ENCODE measurements at regions not wholly inside any gene's neighbourhood (a gene's known extent, or its start where the extent isn't known, plus 50 kb on each side); places are given as distances from the start of the nearest gene placed in this dataset.

DNA sequence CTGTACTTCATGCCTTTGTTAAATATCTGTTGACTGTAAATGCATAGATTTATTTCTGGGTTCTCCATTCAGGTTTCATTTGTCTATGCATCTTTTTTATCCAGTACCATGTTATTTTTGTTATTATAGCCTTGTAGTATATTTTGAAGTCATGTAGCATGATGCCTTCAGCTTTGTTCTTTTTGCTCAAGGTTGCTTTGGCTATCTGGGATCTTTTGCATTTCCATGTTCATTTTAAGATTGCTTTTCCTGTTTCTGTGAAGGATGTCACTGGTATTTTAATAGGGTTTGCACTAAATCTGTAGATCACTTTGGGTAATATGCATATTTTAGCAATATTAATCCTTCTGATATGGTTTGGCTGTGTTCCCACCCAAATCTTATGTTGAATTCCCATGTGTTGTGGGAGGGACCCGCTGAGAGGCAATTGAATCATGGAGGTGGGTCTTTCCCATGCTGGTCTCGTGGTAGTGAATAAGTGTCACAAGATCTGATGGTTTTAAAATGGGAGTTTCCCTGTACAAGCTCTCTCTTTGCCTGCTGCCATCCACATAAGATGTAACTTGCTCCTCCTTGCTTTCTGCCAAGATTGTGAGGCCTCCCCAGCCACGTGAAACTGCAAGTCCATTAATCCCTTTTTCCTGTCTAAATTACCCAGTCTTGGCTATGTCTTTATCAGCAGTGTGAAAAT lies 302.8 kb upstream of the SEMA3C start:
- Histone ChIP-seq H3K9me3 (peaks cover 0 to 14% (median 0%) of the 10 kb centered on the region in 11 donors), H3K4me1 (no peaks in the 10 kb centered on the region), H3K27ac (no peak overlapping the region), H3K4me3 (no peak overlapping the region), H3K36me3 (no peaks in the 10 kb centered on the region), H3K27me3 (no peaks in the 10 kb centered on the region)
- TF ChIP-seq, protein P1, sequence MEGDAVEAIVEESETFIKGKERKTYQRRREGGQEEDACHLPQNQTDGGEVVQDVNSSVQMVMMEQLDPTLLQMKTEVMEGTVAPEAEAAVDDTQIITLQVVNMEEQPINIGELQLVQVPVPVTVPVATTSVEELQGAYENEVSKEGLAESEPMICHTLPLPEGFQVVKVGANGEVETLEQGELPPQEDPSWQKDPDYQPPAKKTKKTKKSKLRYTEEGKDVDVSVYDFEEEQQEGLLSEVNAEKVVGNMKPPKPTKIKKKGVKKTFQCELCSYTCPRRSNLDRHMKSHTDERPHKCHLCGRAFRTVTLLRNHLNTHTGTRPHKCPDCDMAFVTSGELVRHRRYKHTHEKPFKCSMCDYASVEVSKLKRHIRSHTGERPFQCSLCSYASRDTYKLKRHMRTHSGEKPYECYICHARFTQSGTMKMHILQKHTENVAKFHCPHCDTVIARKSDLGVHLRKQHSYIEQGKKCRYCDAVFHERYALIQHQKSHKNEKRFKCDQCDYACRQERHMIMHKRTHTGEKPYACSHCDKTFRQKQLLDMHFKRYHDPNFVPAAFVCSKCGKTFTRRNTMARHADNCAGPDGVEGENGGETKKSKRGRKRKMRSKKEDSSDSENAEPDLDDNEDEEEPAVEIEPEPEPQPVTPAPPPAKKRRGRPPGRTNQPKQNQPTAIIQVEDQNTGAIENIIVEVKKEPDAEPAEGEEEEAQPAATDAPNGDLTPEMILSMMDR (IDR thresholded peaks at IDR 0.05) = no peak
- DNase-seq (no peak), ATAC-seq (no peak)
- 72 to 78% methylated on average over 3 of the region's 3 CpGs for WGBS, 2 donors
- intact Hi-C loops (cut with DNase I) = no loop called here

DNA sequence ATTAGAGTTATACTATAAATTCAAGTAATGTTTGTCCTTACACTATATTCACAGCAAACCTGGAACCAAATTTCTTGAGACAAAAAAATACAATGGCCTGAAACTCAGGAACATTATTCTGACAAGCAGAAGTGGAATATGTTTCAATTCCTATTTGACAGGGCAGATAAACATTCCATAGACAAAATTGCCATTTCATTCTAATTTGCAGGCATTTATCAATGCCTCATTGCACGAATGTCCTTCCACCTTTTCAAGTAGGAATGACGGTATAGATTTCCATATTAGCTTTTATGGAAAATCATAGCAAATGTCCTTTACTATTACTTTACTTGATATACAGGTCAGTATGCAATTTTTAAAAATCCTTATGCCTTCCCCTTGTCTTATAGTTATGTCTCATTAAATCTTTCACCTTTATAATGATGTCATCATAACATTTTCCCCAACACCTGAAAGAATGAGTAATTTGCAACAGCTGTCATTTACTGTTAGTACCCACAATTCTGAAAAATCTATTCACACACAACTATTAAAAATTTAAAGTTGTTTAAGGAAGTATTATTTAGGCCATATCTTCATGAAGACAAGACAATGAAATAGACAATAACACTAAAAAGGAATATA lies 299.7 kb upstream of the SEMA3C start:
- no peak overlapping the region for H3K4me3 ChIP-seq
- intact Hi-C loops (cut with DNase I) = no loop called here
- DNase-seq = no peak
- ATAC-seq = no peak
- H3K9me3 ChIP-seq = peaks cover 0 to 4% (median 0%) of the 10 kb centered on the region in 11 donors
- H3K27me3 ChIP-seq = no peaks in the 10 kb centered on the region
- no peaks in the 10 kb centered on the region for H3K36me3 ChIP-seq
- WGBS, 2 donors = 83 to 87% methylated on average over 2 of the region's 2 CpGs
- TF ChIP-seq, protein P1 (IDR thresholded peaks at IDR 0.05) = no peak
- H3K4me1 ChIP-seq = no peaks in the 10 kb centered on the region
- no peak overlapping the region for H3K27ac ChIP-seq

DNA sequence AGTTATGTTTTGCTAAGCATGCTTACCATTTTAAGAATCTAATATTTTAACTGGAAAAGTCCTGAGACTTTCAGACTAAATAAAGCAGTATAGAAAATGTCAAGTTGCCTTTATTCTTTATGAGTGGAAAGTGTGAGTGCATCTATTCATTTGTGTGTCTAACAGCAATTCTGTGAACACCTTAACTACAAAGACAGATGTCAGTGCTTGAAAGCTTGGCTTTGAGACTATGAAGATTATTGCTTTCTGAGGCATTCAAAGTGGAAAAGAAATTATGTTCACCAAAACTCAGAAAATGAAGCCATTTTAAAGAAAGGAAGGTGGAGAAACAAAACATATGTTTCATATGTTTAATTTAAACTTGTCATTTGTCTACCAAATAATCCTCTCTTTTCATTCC lies 294.5 kb upstream of the SEMA3C start:
- H3K27ac ChIP-seq = no peak overlapping the region
- H3K36me3 ChIP-seq = no peaks in the 10 kb centered on the region
- TF ChIP-seq, protein P1 (IDR thresholded peaks at IDR 0.05) = no peak
- H3K4me3 ChIP-seq = no peak overlapping the region
- H3K27me3 ChIP-seq = no peaks in the 10 kb centered on the region
- DNase-seq = no peak
- H3K9me3 ChIP-seq = no peaks in the 10 kb centered on the region
- peaks cover 0 to 8% (median 0%) of the 10 kb centered on the region in 9 donors for H3K4me1 ChIP-seq
- no peak for ATAC-seq
- intact Hi-C loops (cut with DNase I) = no loop called here

DNA sequence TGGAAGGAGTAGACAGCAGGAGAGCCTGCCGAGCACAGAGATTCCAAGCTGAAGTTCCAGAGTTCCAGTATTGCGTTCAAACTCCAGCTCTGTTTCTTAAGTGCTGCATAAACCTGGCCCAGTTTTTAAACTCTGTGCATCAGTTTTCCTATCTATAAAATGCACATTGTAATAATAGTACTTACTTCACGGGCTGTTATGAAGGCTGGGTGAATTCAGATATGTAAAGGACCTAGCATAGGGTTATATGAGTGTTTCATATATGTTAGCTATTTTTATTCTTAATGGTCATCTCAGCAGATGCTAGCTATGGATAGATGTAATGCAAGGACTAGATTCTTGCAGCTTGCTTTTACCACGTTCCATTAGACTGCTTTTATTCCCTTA lies 293.1 kb upstream of the SEMA3C start:
- Histone ChIP-seq H3K4me3 (no peak overlapping the region), H3K4me1 (peaks cover 0 to 8% (median 0%) of the 10 kb centered on the region in 9 donors), H3K9me3 (no peaks in the 10 kb centered on the region), H3K27ac (no peak overlapping the region), H3K36me3 (no peaks in the 10 kb centered on the region), H3K27me3 (no peaks in the 10 kb centered on the region)
- DNase-seq (no peak), ATAC-seq (no peak)
- TF ChIP-seq, protein P1 (IDR thresholded peaks at IDR 0.05) = no peak
- intact Hi-C loops (cut with DNase I) = no loop called here
- 56 to 61% methylated on average over 4 of the region's 4 CpGs for WGBS, 2 donors

All from heart right ventricle (tissue), 16 donors.